Activated T-cell treated with anti-CD3 and anti-CD28 coated beads for 4 hours (primary cell): ENCODE measurements at regions not wholly inside any gene's neighbourhood (a gene's known extent, or its start where the extent isn't known, plus 50 kb on each side); places are given as distances from the start of the nearest gene placed in this dataset.

Experiments used
- DNase-seq: peaks from one replicate; pipeline ENCODE4 v3.0.0-alpha.2; 2020

GRCh38 chr17:5789528-5789927, 205.2 kb upstream of the NLRP1 start:
- no peak for DNase-seq

GRCh38 chr17:5793157-5793556, 208.8 kb upstream of the NLRP1 start:
- no peak for DNase-seq

DNA sequence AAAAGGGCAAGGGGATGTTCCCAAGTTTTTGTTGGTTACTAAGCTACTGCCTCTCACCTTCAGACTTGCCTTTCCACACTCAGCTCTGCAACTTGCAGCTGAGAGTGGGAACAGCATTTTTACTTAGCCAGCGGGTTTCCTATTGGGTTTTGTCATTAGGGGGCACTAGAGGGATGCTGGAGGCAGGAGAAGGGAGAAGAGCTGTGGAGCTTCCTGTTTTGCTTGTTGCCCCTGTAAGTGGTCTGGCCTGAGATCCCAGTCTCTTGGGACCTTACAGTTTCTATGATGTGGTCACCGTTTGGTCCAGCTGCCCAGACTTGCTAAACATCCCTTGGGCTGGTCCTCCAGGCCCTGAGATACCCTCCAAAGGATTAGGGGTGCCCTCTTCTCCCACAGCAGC, 209.6 kb upstream of the NLRP1 start:
- DNase-seq, result no peak

- no peak for DNase-seq
Observed at GRCh38 chr17:5794385-5794784, 210.1 kb upstream of the NLRP1 start.

DNA sequence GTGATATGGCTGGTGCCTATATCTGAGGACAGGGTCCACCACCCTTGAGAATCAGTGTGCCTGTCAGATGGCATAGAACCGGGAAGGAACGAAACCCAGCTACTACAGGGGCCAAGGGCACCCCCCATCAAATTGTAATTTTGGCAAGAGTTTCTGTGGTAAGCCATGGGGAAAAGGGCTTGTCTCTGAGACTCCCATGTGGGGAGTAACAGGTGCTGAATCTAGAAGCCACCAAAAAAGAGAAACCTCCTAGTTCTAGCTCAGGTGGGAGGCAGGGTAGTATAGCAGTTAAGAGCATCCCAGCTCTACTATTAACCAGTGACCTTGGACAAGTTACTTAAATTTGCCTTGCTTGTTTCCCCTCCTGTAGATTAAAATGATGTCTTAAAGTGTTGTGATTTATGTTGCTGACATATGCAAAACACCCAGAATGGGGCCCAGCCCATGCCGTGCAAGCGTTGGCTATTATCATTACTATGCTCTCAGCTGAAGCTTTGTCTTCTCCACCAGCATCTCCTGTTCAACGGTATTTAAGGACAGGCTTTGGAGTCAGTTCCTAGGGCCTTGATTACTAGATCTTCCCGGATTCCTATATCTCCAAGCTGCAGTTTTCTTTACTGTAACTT, 210.7 kb upstream of the NLRP1 start:
- DNase-seq, result no peak

DNA sequence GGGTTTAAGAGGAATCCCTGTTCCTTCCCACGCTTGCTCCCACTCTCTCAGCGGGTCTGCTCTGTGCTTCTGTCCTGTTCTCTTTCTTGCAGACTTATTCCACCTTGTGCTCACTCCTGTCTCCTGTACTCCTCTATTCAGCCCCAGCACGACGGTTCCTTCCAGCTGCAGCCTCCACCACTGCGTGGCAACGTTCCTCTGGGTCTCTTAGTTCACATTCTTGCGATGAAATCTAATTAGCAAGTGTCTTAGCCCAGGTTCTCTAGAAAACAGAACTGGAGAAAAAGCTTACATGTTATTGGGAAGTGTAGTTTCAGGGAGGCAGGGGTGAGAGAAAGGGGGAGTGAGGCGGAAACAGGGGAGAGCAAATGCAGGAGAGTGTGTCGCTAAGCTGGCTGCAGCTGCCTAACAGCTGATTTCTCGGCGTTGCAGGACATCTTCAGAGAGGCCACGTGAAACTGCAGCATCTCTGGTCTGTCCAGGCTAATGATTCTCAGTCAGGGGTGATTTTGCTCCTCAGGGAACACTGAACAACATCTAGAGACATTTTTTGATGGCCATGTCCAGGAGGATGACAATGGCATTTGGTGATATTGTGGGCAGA, 213.2 kb upstream of the NLRP1 start:
- no peak for DNase-seq

GRCh38 chr17:5798094-5798493, 213.8 kb upstream of the NLRP1 start:
- DNase-seq, result no peak

DNA sequence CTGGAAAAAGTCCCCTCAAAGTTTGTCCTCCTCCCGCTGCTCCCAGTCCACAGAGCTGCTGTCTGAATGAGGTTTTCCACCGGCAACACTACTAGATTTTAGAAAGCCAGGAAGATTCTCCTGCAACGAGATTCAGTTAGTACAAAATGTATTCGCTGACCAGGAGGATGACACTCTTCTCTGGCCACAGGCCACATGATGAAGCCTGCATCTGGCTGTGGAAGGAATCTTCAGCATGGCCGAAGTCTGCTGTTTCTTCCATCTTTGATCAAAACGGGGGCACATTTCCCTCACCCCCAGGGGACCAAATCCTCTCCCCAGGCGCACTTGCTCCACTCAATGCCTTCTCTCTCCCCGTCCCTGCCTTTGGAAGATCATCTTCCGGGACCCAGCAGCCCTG, 215.8 kb upstream of the NLRP1 start:
- DNase-seq, result no peak

DNA sequence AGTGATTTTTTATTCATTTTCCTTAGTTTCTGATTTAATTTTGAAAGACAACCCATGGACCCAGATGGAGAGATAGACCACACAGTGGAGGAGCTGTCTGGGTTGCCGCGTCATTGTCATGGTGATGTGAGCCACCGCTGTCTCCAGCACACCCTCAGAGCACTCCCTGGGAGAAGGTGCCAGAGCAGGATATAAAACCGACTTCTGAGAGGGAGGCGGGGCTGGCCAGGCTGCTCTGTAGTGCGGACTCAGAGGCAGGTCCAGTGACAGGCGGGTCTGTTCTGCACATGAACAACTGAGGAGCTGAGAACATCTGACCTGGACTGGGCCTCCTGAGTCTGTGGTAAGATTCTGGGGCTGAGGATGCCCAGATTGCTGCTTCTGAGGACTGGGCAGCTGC, 216.3 kb upstream of the NLRP1 start:
- no peak for DNase-seq

- no peak for DNase-seq
Observed at GRCh38 chr17:5804251-5804650, 219.9 kb upstream of the NLRP1 start.

- DNase-seq, result no peak
Observed at GRCh38 chr17:5809056-5809455, 224.7 kb upstream of the NLRP1 start.

- DNase-seq, result no peak
Observed at GRCh38 chr17:5809580-5810188, 225.4 kb upstream of the NLRP1 start.

DNA sequence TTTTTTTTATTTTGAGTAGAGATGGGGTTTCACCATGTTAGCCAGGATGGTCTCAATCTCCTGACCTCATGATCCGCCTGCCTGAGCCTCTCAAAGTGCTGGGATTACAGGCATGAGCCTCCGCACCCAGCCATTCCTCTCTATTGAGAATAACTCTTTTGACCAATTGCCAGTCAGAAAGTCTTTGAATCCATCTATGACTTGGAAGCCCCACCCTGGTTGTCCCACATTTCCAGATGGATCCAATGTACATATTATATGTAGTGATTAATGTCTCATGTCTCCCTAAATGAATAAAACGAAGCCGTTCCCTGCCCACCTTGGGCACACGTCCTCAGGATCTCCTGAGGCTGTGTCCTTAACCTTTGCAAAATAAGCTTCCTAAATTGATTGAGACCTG, 228.3 kb upstream of the NLRP1 start:
- DNase-seq, result no peak

DNA sequence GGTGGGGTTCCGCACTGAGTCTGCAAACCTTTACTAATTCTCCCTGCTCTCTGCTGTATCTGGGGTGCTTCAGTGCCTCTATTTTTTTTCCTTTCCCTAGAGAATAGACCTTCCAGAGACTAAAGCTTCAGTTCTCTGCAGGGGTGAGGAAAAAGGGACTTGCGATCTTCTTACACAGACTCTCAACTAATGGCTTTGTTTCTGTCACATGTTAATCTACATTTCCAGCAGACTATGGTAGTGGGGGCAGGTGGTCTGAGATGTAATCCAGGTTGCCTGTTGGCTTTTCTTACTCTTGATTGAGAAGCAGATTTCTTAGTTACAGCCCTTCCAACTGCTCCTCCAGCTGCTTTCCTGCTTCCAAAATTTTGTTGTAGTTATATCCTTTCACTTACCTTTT, 229.0 kb upstream of the NLRP1 start:
- DNase-seq, result no peak

- DNase-seq, result no peak
Observed at GRCh38 chr17:5815396-5815795, 231.1 kb upstream of the NLRP1 start.

- no peak for DNase-seq
Observed at GRCh38 chr17:5816491-5817070, 232.3 kb upstream of the NLRP1 start.

- no peak for DNase-seq
Observed at GRCh38 chr17:5817475-5818395, 233.4 kb upstream of the NLRP1 start.

DNA sequence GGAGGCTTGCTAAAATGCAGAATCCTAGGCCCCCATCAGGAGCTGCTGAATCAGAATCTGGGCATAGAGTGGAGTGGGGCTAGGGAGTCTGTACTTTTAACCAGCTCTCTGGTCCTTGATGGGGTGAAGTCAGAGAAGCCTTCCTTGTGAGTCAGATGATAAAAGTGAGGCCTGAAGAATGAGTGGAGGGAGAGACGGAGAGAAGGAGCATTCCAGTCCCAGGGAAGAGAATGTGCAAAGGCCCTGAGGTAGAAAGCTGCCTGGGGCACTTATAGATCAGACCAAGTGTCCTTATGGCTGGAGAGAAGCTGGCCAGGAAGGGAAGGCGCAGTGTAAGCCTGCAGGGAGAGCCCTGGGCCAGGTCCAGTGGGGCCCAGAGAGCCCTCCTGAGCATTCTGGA, 235.1 kb upstream of the NLRP1 start:
- no peak for DNase-seq

GRCh38 chr17:5819921-5820685, 235.8 kb upstream of the NLRP1 start:
- DNase-seq, result no peak

- DNase-seq, result no peak
Observed at GRCh38 chr17:5820721-5821456, 236.6 kb upstream of the NLRP1 start.

- no peak for DNase-seq
Observed at GRCh38 chr17:5821803-5822202, 237.5 kb upstream of the NLRP1 start.
